IMR-90 (cell line): ENCODE measurements at regions not wholly inside any gene's neighbourhood (a gene's known extent, or its start where the extent isn't known, plus 50 kb on each side); places are given as distances from the start of the nearest gene placed in this dataset.

Experiments
- POLR2A ChIP-seq: IDR thresholded peaks from 2 replicates; pipeline ENCODE4 v1.6.1; 2012; ENCODE audit warnings: mild to moderate bottlenecking, low read depth, low read length
- SMC3 ChIP-seq: fragments of 150-350 bp; IDR thresholded peaks from 2 replicates; pipeline ENCODE4 v1.6.1; 2016; ENCODE audit warnings: low read depth, mild to moderate bottlenecking, antibody characterized with exemption, low read length, moderate library complexity
- TF ChIP-seq, protein P1 (sequence below): conservative IDR thresholded peaks from 2 replicates; pipeline ENCODE4 v1.5.1; 2012; ENCODE audit warnings: mild to moderate bottlenecking, low read depth, low read length, improper control_type of control experiment

DNA sequence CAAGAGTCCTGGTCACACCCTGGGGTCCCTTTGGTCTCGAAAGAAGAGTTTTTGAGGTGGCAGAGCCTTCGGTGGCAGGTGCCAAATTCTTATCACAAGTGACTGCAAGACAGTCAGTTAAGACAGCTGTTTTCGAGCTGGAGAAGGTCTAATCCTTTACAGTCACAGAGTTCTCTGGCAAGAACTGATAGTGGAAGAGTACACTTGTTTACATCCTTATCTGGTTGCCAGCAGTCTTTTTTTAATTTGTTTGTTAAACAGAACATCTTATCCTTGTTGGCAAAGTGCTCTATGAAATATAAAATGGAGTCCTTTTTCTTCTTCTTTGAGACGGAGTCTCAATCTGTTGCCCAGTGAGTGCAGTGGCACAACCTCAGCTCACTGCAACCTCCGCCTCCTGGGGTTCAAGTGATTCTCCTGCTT is 50.4 kb upstream of the ELOVL6 start:
- TF ChIP-seq, protein P1, sequence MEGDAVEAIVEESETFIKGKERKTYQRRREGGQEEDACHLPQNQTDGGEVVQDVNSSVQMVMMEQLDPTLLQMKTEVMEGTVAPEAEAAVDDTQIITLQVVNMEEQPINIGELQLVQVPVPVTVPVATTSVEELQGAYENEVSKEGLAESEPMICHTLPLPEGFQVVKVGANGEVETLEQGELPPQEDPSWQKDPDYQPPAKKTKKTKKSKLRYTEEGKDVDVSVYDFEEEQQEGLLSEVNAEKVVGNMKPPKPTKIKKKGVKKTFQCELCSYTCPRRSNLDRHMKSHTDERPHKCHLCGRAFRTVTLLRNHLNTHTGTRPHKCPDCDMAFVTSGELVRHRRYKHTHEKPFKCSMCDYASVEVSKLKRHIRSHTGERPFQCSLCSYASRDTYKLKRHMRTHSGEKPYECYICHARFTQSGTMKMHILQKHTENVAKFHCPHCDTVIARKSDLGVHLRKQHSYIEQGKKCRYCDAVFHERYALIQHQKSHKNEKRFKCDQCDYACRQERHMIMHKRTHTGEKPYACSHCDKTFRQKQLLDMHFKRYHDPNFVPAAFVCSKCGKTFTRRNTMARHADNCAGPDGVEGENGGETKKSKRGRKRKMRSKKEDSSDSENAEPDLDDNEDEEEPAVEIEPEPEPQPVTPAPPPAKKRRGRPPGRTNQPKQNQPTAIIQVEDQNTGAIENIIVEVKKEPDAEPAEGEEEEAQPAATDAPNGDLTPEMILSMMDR: no peak
- TF ChIP-seq SMC3: no peak
- no peak for TF ChIP-seq POLR2A
